A673 (cell line): ENCODE measurements at regions not wholly inside any gene's neighbourhood (a gene's known extent, or its start where the extent isn't known, plus 50 kb on each side); places are given as distances from the start of the nearest gene placed in this dataset.

Source experiments
- BruUV-seq: library from RNA; stranded (reverse); fragments of 400-500 nt; replicated peaks from 2 replicates; lab custom pipeline; 2021; lab: Mats Ljungman, UMichigan
- CTCF ChIA-PET: fragments of 300-600 bp; sonication (Branson Sonifier 250); formaldehyde crosslinking; loops from one replicate; lab custom pipeline; 2022; ENCODE audit warnings: antibody characterized with exemption; lab: Charles Lee
- POLR2A ChIA-PET: fragments of 300-600 bp; sonication (Branson Sonifier 250); formaldehyde crosslinking; loops from one replicate; lab custom pipeline; 2022; ENCODE audit warnings: antibody characterized with exemption; ENCODE audit not compliant: low non-redundant PET; lab: Charles Lee
- DNase-seq: peaks from one replicate; pipeline ENCODE4 v3.0.0-alpha.2; 2015; ENCODE audit warnings: low spot score
- H3K27ac ChIP-seq: fragments of 200-600 bp; sonication (generic); 2 replicates; pipeline ENCODE4 v1.5.1; 2016; ENCODE audit warnings: mixed run types, low read depth, mild to moderate bottlenecking, mixed read lengths, antibody characterized with exemption, low read length; ENCODE audit not compliant: poor library complexity, severe bottlenecking
- H3K27me3 ChIP-seq: fragments of 200-600 bp; sonication (generic); replicated peaks from 2 replicates; pipeline ENCODE4 v1.6.1; 2017; ENCODE audit warnings: mixed run types, low read depth, mild to moderate bottlenecking, mixed read lengths, antibody characterized with exemption, low read length; ENCODE audit not compliant: insufficient read depth, poor library complexity
- H3K36me3 ChIP-seq: fragments of 200-600 bp; sonication (generic); 2 replicates; pipeline ENCODE4 v1.6.1; 2016; ENCODE audit warnings: mixed run types, mild to moderate bottlenecking, mixed read lengths, antibody characterized with exemption, low read length; ENCODE audit not compliant: insufficient read depth, poor library complexity, severe bottlenecking
- H3K4me1 ChIP-seq: fragments of 200-600 bp; sonication (generic); 2 replicates; pipeline ENCODE4 v1.6.1; 2017; ENCODE audit warnings: mixed run types, mild to moderate bottlenecking, mixed read lengths, antibody characterized with exemption, low read length; ENCODE audit not compliant: insufficient read depth, poor library complexity, severe bottlenecking
- H3K4me3 ChIP-seq: fragments of 200-600 bp; sonication (generic); 2 replicates; pipeline ENCODE4 v1.5.1; 2016; ENCODE audit warnings: low read depth, mixed run types, mild to moderate bottlenecking, mixed read lengths, low read length; ENCODE audit not compliant: poor library complexity, severe bottlenecking
- H3K9me3 ChIP-seq: fragments of 200-600 bp; sonication (generic); 2 replicates; pipeline ENCODE4 v1.6.1; 2016; ENCODE audit warnings: mixed run types, low read depth, mild to moderate bottlenecking, mixed read lengths, antibody characterized with exemption, low read length; ENCODE audit not compliant: poor library complexity, severe bottlenecking
- CTCF ChIP-seq: fragments of 300-800, 200-600 bp; sonication (generic); conservative IDR thresholded peaks from 2 replicates; pipeline ENCODE4 v1.5.1; 2017; ENCODE audit warnings: low read depth, mild to moderate bottlenecking, antibody characterized with exemption, low read length, moderate library complexity, mixed read lengths
- EZH2 ChIP-seq: fragments of 200-600 bp; sonication (generic); IDR thresholded peaks from 2 replicates; pipeline ENCODE4 v1.6.1; 2017; ENCODE audit warnings: borderline replicate concordance, low read depth, mild to moderate bottlenecking, mixed read lengths, antibody characterized with exemption, low read length; ENCODE audit not compliant: poor library complexity, severe bottlenecking
- intact Hi-C: fragments of 100-400 bp; cut with micrococcal nuclease; formaldehyde crosslinking; loops from one replicate; pipeline ENCODE4 v1.10.0; 2022; ENCODE audit not compliant: unreplicated experiment

GRCh38 chr2:167863377-167863776 lies 384.0 kb downstream of the STK39 start:
- Histone ChIP-seq H3K4me1 (peaks cover 4% of the 10 kb centered on the region), H3K36me3 (no peaks in the 10 kb centered on the region), H3K27ac (no peak overlapping the region), H3K27me3 (no peaks in the 10 kb centered on the region), H3K9me3 (no peaks in the 10 kb centered on the region), H3K4me3 (no peak overlapping the region)
- DNase-seq: no peak
- no TSS peak for BruUV-seq
- ChIA-PET POLR2A (no interaction called here), CTCF (no interaction called here)
- intact Hi-C loops: no loop called here
- TF ChIP-seq EZH2: no peak
- TF ChIP-seq CTCF: no peak

GRCh38 chr2:167862782-167863181 lies 384.6 kb downstream of the STK39 start:
- Histone ChIP-seq H3K27me3 (no peaks in the 10 kb centered on the region), H3K4me3 (no peak overlapping the region), H3K27ac (no peak overlapping the region), H3K9me3 (no peaks in the 10 kb centered on the region), H3K4me1 (peaks cover 4% of the 10 kb centered on the region), H3K36me3 (no peaks in the 10 kb centered on the region)
- TF ChIP-seq EZH2 (no peak), CTCF (no peak)
- ChIA-PET POLR2A (no interaction called here), CTCF (no interaction called here)
- BruUV-seq: no TSS peak
- DNase-seq: peak; percentile 66
- intact Hi-C loops: no loop called here

GRCh38 chr2:167862296-167862695 lies 385.1 kb downstream of the STK39 start:
- no TSS peak for BruUV-seq
- H3K4me1 ChIP-seq: peaks cover 4% of the 10 kb centered on the region

More at GRCh38 chr2:167862296-167862695, 385.1 kb downstream of the STK39 start:
- no peak overlapping the region for H3K4me3 ChIP-seq
- no peak for TF ChIP-seq CTCF
- TF ChIP-seq EZH2: no peak
- ChIA-PET POLR2A (no interaction called here), CTCF (no interaction called here)
- DNase-seq: no peak
- no peak overlapping the region for H3K27ac ChIP-seq
- H3K27me3 ChIP-seq: no peaks in the 10 kb centered on the region
- no peaks in the 10 kb centered on the region for H3K9me3 ChIP-seq
- intact Hi-C loops: no loop called here
- no peaks in the 10 kb centered on the region for H3K36me3 ChIP-seq
